ENCODE measurements at regions not wholly inside any gene's neighbourhood (a gene's known extent, or its start where the extent isn't known, plus 50 kb on each side); places are given as distances from the start of the nearest gene placed in this dataset.

- Histone ChIP-seq H3K4me2 (ENCODE audit: insufficient read depth, low read length) (no peak overlapping the region), H4K20me1 (replicated peaks; ENCODE audit: control insufficient read depth, insufficient read depth, low read length) (no peaks in the 10 kb centered on the region), H3K9me1 (ENCODE audit: control insufficient read depth, insufficient read depth, low read length) (no peaks in the 10 kb centered on the region), H3K27me3 (ENCODE audit: control insufficient read depth in 2 of 2, insufficient read depth in 2 of 2, low read length in 2 of 2) (no peaks in the 10 kb centered on the region), H3K36me3 (ENCODE audit: control insufficient read depth, insufficient read depth, low read length) (no peaks in the 10 kb centered on the region), H3K9me3 (replicated peaks; ENCODE audit: control insufficient read depth, insufficient read depth, low read depth, low read length) (no peaks in the 10 kb centered on the region), H3K79me2 (ENCODE audit: control insufficient read depth, insufficient read depth, low read length) (no peaks in the 10 kb centered on the region), H3K4me1 (replicated peaks in 1 of 2; ENCODE audit: control insufficient read depth in 2 of 2, insufficient read depth in 2 of 2, low read length in 2 of 2) (no peaks in the 10 kb centered on the region), H3K4me3 (no peak overlapping the region), H2AFZ (ENCODE audit: low read depth, low read length) (no peak overlapping the region), H3K27ac (ENCODE audit: extremely low read depth, low read depth, low read length) (no peak overlapping the region), H3K9ac (ENCODE audit: insufficient read depth in 1 of 2, low read depth in 2 of 2, low read length in 2 of 2) (no peak overlapping the region)
- in situ Hi-C loops (cut with MboI) (no loop called here), intact Hi-C loops (cut with micrococcal nuclease) (no loop called here)
- FAIRE-seq = no peak
- TF ChIP-seq CEBPZ (IDR thresholded peaks at IDR 0.05; ENCODE audit: borderline replicate concordance, low read depth, low read length) (no peak), ZNF24 (IDR thresholded peaks at IDR 0.05) (no peak), MXI1 (IDR thresholded peaks at IDR 0.05; ENCODE audit: low read depth, low read length) (no peak), KLF16 (IDR thresholded peaks at IDR 0.05) (no peak), ZBTB40 (IDR thresholded peaks at IDR 0.05) (no peak), ZBTB40 (CRISPR knock-in tag; IDR thresholded peaks at IDR 0.05) (no peak), CHD1 (IDR thresholded peaks at IDR 0.05; ENCODE audit: low read length) (no peak)
- POLR2A ChIA-PET = no interaction called here
- no TSS peak for BruUV-seq (replicated peaks)
- ATAC-seq = no peak
- CTCF ChIA-PET (ENCODE audit: low intra/inter-chr PET ratio) = no interaction called here
- no peak for DNase-seq (ENCODE audit: extremely low read depth in 1 of 4, low spot score in 3 of 4)
Measured at GRCh38 chr6:104187616-104188015, 672.1 kb downstream of the HACE1 start.
